Ectodermal cell (in vitro differentiated cells): ENCODE measurements at regions not wholly inside any gene's neighbourhood (a gene's known extent, or its start where the extent isn't known, plus 50 kb on each side); places are given as distances from the start of the nearest gene placed in this dataset.

ENCODE experiments used
- H3K27ac ChIP-seq: 2 replicates; pipeline ENCODE4 v1.7.0; 2013; ENCODE audit warnings: mild to moderate bottlenecking, low read depth, low read length; ENCODE audit not compliant: insufficient read depth, poor library complexity, severe bottlenecking
- H3K27me3 ChIP-seq: 2 replicates; pipeline ENCODE4 v1.7.0; 2013; ENCODE audit warnings: mild to moderate bottlenecking, low read length; ENCODE audit not compliant: insufficient read depth, control insufficient read depth, poor library complexity, severe bottlenecking
- H3K36me3 ChIP-seq: one replicate; pipeline ENCODE4 v1.7.0; 2013; ENCODE audit warnings: low read length; ENCODE audit not compliant: control insufficient read depth, insufficient read depth
- H3K4me1 ChIP-seq: one replicate; pipeline ENCODE4 v1.7.0; 2013; ENCODE audit warnings: low read length; ENCODE audit not compliant: control insufficient read depth, insufficient read depth
- H3K4me3 ChIP-seq: 2 replicates; pipeline ENCODE4 v1.7.0; 2013; ENCODE audit warnings: low read depth, low read length, control low read depth; ENCODE audit not compliant: insufficient read depth
- H3K9me3 ChIP-seq: 2 replicates; pipeline ENCODE4 v1.7.0; 2013; ENCODE audit warnings: mild to moderate bottlenecking, low read length, moderate library complexity; ENCODE audit not compliant: control insufficient read depth
- WGBS, 2 experiments: methylation state at CpG; one replicate each; pipeline ENCODE4 v1.1.7; 2013; ENCODE audit warnings: missing lambda C conversion rate in 2 of 2; 5-methylcytosine and 5-hydroxymethylcytosine counted together

DNA sequence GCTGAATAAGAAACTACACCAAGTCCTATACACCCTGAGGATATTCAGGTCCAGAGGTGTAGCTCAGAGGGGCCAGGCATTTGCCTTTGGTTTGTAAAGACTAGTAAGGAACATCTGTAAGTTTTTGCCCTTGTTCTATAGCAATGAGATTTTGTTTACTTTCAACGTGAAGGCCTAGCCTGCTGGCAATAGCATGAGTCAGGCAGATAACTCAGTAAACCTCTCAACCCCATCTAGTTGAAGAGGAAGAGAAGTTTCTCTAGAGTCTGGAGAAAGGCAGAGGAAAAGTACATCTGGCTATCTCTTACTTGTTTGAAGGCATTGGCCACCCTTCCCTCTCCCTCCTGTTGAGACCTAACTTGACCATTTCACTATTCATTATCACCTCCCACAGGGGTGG is 70.3 kb upstream of the ZNF521 start:
- 74 to 91% methylated on average over 1 of the region's 1 CpG for WGBS, 2 experiments
- H3K27ac ChIP-seq = no peak overlapping the region
- no peaks in the 10 kb centered on the region for H3K9me3 ChIP-seq
- no peaks in the 10 kb centered on the region for H3K27me3 ChIP-seq
- H3K4me3 ChIP-seq = no peak overlapping the region
- no peaks in the 10 kb centered on the region for H3K36me3 ChIP-seq
- peaks cover 10% of the 10 kb centered on the region for H3K4me1 ChIP-seq

DNA sequence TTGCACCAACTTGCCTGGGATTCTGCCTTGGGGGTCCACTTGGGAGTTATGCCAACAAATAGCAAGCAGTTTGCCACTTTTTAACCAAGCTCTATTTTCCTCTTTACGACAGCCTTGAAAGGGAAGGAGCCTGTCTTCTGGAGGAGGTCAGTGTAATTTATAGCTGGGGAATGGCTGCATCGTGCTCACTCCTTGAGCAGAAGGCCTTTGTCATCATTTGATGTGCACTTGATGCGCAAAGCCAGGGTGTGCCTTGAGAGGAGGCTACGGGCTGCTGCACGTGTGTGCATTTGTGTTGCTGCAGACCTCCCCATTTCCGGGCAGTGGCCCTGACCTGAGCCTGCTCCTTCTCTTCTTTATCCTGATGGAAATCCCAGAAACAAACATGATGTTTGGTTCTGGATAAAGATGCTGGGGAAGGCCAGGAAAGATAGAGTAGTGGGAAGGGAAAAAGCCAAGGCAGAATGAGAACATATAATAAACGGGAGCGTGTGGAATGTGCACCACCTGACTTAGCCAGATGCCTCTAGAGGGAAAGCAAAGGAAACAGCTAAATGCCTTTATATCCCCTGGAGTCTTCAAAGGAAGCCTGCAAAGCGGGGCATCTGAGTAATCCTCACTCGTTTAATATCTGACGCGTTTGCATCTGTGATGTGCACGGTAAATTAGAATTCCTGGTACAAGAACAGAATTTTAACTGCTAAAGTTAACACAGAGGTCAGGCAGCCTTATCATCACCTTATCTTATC is 68.3 kb upstream of the ZNF521 start:
- Histone ChIP-seq H3K9me3 (no peaks in the 10 kb centered on the region), H3K27ac (no peak overlapping the region), H3K27me3 (no peaks in the 10 kb centered on the region), H3K36me3 (no peaks in the 10 kb centered on the region), H3K4me3 (no peak overlapping the region), H3K4me1 (peaks cover 25% of the 10 kb centered on the region)
- 84 to 85% methylated on average over 13 of the region's 13 CpGs for WGBS, 2 experiments

DNA sequence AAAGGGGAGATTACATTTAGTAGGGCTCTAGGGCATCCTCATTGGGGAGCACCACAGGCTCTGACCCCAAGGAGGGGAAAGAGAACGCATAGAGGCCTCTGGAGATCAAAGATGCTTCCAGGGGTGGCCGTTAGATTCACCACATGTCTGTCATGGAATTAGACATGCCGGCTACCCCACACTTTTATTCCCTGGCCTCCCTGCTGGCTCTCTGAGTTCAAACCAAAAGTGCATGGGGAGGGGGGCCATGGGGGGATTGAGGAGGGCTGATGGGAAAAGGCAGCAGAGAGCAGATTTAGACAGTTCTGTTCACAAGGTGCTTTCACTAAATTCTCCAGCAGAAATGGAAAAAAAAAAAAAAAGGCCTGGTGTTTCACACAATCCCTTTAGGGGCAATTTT is 64.4 kb upstream of the ZNF521 start:
- 10 to 20% methylated on average over 3 of the region's 3 CpGs for WGBS, 2 experiments
- Histone ChIP-seq H3K9me3 (no peaks in the 10 kb centered on the region), H3K4me3 (no peak overlapping the region), H3K27ac (no peak overlapping the region), H3K36me3 (no peaks in the 10 kb centered on the region), H3K4me1 (peaks cover 25% of the 10 kb centered on the region), H3K27me3 (no peaks in the 10 kb centered on the region)

GRCh38 chr18:25409971-25410370 is 58.0 kb upstream of the ZNF521 start:
- Histone ChIP-seq H3K27me3 (no peaks in the 10 kb centered on the region), H3K4me1 (no peaks in the 10 kb centered on the region), H3K36me3 (no peaks in the 10 kb centered on the region), H3K9me3 (no peaks in the 10 kb centered on the region), H3K27ac (no peak overlapping the region), H3K4me3 (no peak overlapping the region)
- 100% methylated on average over 1 of the region's 2 CpGs; no CpG with 5 or more reads in 1 of the 2 experiments for WGBS, 2 experiments

- no peaks in the 10 kb centered on the region for H3K36me3 ChIP-seq
- no peaks in the 10 kb centered on the region for H3K27me3 ChIP-seq
- H3K27ac ChIP-seq = no peak overlapping the region
- H3K9me3 ChIP-seq = no peaks in the 10 kb centered on the region
- H3K4me3 ChIP-seq = no peak overlapping the region
- 85 to 91% methylated on average over 4 of the region's 4 CpGs for WGBS, 2 experiments
- H3K4me1 ChIP-seq = no peaks in the 10 kb centered on the region
Observed at GRCh38 chr18:25408293-25408692, 56.3 kb upstream of the ZNF521 start.
